Body of pancreas (tissue), 4 donors: ENCODE measurements at regions not wholly inside any gene's neighbourhood (a gene's known extent, or its start where the extent isn't known, plus 50 kb on each side); places are given as distances from the start of the nearest gene placed in this dataset.

Experiments
- POLR2A ChIP-seq, 3 donors: fragments of 450-650 bp; IDR thresholded peaks; one replicate each; pipeline ENCODE4 v1.6.1; 2016; ENCODE audit warnings: antibody characterized with exemption in 3 of 3, mild to moderate bottlenecking in 2 of 3
- TF ChIP-seq, protein P1 (sequence below), 7 experiments: fragments of 450-650 bp in 4 of 7; fragments of 200-600 bp in 3 of 7; sonication (generic) in 3 of 7; IDR thresholded peaks; one replicate each; pipeline ENCODE4 v1.5.1; 2016 to 2019; ENCODE audit warnings: antibody characterized with exemption in 7 of 7

- TF ChIP-seq, protein P1, sequence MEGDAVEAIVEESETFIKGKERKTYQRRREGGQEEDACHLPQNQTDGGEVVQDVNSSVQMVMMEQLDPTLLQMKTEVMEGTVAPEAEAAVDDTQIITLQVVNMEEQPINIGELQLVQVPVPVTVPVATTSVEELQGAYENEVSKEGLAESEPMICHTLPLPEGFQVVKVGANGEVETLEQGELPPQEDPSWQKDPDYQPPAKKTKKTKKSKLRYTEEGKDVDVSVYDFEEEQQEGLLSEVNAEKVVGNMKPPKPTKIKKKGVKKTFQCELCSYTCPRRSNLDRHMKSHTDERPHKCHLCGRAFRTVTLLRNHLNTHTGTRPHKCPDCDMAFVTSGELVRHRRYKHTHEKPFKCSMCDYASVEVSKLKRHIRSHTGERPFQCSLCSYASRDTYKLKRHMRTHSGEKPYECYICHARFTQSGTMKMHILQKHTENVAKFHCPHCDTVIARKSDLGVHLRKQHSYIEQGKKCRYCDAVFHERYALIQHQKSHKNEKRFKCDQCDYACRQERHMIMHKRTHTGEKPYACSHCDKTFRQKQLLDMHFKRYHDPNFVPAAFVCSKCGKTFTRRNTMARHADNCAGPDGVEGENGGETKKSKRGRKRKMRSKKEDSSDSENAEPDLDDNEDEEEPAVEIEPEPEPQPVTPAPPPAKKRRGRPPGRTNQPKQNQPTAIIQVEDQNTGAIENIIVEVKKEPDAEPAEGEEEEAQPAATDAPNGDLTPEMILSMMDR (IDR thresholded peaks at IDR 0.05) = no peak
- TF ChIP-seq POLR2A (IDR thresholded peaks at IDR 0.05) = no peak
These were observed 273.9 kb downstream of the PDCD6IP start for GRCh38 chr3:34072297-34072696.
